ENCODE measurements at regions not wholly inside any gene's neighbourhood (a gene's known extent, or its start where the extent isn't known, plus 50 kb on each side); places are given as distances from the start of the nearest gene placed in this dataset.
A peak's percentile ranks its signal among the peaks of the same experiment; 100 is the strongest.

DNA sequence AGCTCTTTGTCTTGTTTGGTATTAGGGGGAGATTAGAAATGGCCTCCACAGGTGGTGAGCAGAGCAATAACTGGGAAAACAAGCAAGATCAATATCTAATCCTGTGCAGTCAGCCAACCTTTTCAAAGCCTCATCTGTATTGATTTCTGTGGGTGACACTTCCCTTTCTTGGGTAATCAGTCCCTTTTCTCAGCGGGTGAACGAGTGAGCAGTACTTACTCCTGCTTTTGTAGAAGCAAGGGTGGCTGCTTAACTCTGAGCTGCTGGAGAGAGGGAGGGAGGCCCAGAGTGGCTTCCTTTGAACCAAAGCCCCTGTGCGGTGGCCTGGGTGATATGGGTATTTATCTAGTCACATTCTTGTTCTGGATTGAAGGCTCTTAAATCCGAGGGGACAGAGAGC, 254.8 kb upstream of the CHD6 start:
- Histone ChIP-seq H3K9me3 (ENCODE audit: low read length) (no peaks in the 10 kb centered on the region), H2AFZ (ENCODE audit: low read length) (no peak overlapping the region), H3K4me2 (ENCODE audit: low read depth, low read length) (no peak overlapping the region), H3K36me3 (replicated peaks in 1 of 2; ENCODE audit: control insufficient read depth in 1 of 2, insufficient read depth in 2 of 2, low read length in 2 of 2) (no peaks in the 10 kb centered on the region), H3K27me3 (ENCODE audit: control insufficient read depth in 1 of 2, insufficient read depth in 2 of 2, low read length in 2 of 2) (0 out of 5 replicates have a peak, but pooled peaks cover 0 to 3% of the 10 kb centered on the region in 2 experiments), H4K20me1 (ENCODE audit: insufficient read depth, low read length) (no peaks in the 10 kb centered on the region), H3K4me1 (ENCODE audit: insufficient read depth, low read length) (no peaks in the 10 kb centered on the region), H3K9ac (ENCODE audit: insufficient read depth, low read depth, low read length) (no peak overlapping the region), H3K4me3 (replicated peaks in 1 of 3; ENCODE audit: insufficient read depth in 1 of 3, low read depth in 2 of 3, low read length in 3 of 3) (no peak overlapping the region), H3K27ac (ENCODE audit: extremely low read length, insufficient read depth, low read length) (no peak overlapping the region), H3K79me2 (ENCODE audit: insufficient read depth, low read length) (no peaks in the 10 kb centered on the region)
- ChIA-PET CTCF (ENCODE audit: low intra/inter-chr PET ratio, low total read pairs) (no interaction called here), POLR2A (no interaction called here)
- ATAC-seq = peak; percentile 46; the same call in 2 of the 3 replicates
- no peak for FAIRE-seq
- in situ Hi-C loops (cut with HindIII; ENCODE audit: extremely low pct_ligation_motif_present, low pct_unique_long_range_greater_than_20kb) = no loop called here
- no peak for DNase-seq (ENCODE audit: low spot score)
- intact Hi-C loops (cut with micrococcal nuclease; ENCODE audit: unreplicated experiment) = no loop called here
- WGBS (ENCODE audit: low lambda C conversion rate) = 4% methylated on average over 4 of the region's 4 CpGs
- no TSS peak for BruUV-seq (replicated peaks)
- peak; percentile 57; the same call in 1 of the 2 replicates for TF ChIP-seq KAT2B (IDR thresholded peaks at IDR 0.05; ENCODE audit: borderline replicate concordance, low read depth, low read length)
- no peak for TF ChIP-seq ZBTB10 (CRISPR knock-in tag; IDR thresholded peaks at IDR 0.05; ENCODE audit: borderline replicate concordance)
- TF ChIP-seq RCOR2 (CRISPR knock-in tag; IDR thresholded peaks at IDR 0.05) = no peak
- peak; percentile 16; the same call in 1 of the 2 replicates for TF ChIP-seq ZNF12 (CRISPR knock-in tag; IDR thresholded peaks at IDR 0.05)
- TF ChIP-seq, protein P1, sequence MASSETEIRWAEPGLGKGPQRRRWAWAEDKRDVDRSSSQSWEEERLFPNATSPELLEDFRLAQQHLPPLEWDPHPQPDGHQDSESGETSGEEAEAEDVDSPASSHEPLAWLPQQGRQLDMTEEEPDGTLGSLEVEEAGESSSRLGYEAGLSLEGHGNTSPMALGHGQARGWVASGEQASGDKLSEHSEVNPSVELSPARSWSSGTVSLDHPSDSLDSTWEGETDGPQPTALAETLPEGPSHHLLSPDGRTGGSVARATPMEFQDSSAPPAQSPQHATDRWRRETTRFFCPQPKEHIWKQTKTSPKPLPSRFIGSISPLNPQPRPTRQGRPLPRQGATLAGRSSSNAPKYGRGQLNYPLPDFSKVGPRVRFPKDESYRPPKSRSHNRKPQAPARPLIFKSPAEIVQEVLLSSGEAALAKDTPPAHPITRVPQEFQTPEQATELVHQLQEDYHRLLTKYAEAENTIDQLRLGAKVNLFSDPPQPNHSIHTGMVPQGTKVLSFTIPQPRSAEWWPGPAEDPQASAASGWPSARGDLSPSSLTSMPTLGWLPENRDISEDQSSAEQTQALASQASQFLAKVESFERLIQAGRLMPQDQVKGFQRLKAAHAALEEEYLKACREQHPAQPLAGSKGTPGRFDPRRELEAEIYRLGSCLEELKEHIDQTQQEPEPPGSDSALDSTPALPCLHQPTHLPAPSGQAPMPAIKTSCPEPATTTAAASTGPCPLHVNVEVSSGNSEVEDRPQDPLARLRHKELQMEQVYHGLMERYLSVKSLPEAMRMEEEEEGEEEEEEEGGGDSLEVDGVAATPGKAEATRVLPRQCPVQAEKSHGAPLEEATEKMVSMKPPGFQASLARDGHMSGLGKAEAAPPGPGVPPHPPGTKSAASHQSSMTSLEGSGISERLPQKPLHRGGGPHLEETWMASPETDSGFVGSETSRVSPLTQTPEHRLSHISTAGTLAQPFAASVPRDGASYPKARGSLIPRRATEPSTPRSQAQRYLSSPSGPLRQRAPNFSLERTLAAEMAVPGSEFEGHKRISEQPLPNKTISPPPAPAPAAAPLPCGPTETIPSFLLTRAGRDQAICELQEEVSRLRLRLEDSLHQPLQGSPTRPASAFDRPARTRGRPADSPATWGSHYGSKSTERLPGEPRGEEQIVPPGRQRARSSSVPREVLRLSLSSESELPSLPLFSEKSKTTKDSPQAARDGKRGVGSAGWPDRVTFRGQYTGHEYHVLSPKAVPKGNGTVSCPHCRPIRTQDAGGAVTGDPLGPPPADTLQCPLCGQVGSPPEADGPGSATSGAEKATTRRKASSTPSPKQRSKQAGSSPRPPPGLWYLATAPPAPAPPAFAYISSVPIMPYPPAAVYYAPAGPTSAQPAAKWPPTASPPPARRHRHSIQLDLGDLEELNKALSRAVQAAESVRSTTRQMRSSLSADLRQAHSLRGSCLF (CRISPR knock-in tag; IDR thresholded peaks at IDR 0.05; ENCODE audit: borderline replicate concordance) = no peak
